Erythroblast (primary cell): ENCODE measurements at regions not wholly inside any gene's neighbourhood (a gene's known extent, or its start where the extent isn't known, plus 50 kb on each side); places are given as distances from the start of the nearest gene placed in this dataset.
"Not testable (repeated sequence)": the region's sequence is repeated elsewhere in the genome, so short reads cannot be mapped to it uniquely, and the experiment has no call there.

ENCODE experiments used
- DNase-seq, 2 experiments: peaks; one replicate each; lab custom pipeline; 2025; lab: John Stamatoyannopoulos, UW
- GATA1 ChIP-seq: IDR thresholded peaks from 2 replicates; pipeline ENCODE4 v1.6.1; 2011; ENCODE audit warnings: low read depth, mild to moderate bottlenecking, control low read depth, low read length, moderate library complexity
- POLR2A ChIP-seq: IDR thresholded peaks from 2 replicates; pipeline ENCODE4 v1.6.1; 2011; ENCODE audit warnings: mild to moderate bottlenecking, low read length

DNA sequence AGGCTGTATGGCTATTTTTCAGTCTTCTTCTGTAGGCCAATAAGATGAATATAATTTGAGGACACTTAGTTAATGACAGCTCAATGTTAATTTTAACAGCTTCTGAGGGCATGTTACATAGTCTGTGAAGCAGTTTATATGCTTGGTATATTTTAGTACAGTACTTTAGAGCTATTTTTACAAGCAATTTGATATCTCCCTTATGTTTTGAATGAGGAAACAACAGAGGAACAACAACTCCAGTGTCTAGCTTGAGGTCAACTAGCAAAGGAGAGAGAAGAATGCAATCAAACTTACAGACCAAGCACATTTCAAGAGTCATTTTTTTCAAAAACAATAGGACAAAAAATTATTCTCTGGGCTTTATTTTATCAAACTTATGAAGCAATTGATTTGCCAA is 469.1 kb upstream of the DCN start:
- no peak for DNase-seq
- TF ChIP-seq POLR2A (no peak), GATA1 (no peak)

GRCh38 chr12:91643763-91644162 is 461.1 kb upstream of the DCN start:
- DNase-seq = no peak
- no peak for TF ChIP-seq POLR2A

- no peak for DNase-seq
- TF ChIP-seq POLR2A (no peak), GATA1 (no peak)
These were observed 457.4 kb upstream of the DCN start for GRCh38 chr12:91640021-91640420.

DNA sequence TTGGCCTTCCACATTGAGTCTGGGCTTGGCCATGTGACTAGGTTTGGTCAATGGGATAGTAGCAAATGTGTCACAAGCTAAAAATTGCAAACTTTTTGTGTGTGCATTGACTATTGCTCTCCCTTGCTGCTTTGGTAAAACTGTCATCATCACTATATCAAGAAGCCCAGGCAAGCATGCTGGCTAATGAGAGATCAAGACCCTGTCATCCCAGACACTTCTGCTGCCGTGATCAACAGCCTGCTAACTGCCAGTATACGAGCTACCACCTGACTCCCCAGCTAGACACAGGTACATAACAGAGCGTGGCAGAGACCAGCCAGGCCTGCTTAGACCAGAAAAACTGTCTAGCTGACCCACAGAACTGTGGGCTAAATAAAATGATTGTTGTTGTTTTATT is 456.7 kb upstream of the DCN start:
- TF ChIP-seq GATA1 = no peak
- TF ChIP-seq POLR2A = no peak
- DNase-seq = no peak

- no peak for DNase-seq
- TF ChIP-seq GATA1 (no peak), POLR2A (no peak)
These were observed 455.4 kb upstream of the DCN start for GRCh38 chr12:91637789-91638624.

DNA sequence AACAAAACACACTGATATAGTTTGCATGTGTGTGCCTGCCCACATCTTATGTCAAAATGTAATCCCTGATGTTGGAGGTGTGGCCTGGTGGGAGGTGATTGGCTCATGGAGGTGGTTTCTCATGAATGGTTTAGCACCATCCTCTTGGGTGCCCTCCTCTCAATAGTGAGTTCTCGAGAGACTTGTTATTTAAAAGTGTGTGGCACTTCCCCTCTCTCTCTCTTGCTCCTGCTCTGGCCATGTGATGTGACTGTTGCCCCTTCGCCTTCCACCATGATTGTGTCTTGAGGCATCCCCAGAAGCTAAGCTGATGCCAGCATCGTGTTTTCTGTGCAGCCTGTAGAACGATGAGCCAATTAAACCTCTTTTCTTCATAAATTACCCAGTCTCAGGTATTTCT is 454.1 kb upstream of the DCN start:
- no peak for TF ChIP-seq GATA1
- no peak for TF ChIP-seq POLR2A
- no peak for DNase-seq

- not testable (repeated sequence) for DNase-seq
These were observed 451.7 kb upstream of the DCN start for GRCh38 chr12:91634386-91634713.

DNA sequence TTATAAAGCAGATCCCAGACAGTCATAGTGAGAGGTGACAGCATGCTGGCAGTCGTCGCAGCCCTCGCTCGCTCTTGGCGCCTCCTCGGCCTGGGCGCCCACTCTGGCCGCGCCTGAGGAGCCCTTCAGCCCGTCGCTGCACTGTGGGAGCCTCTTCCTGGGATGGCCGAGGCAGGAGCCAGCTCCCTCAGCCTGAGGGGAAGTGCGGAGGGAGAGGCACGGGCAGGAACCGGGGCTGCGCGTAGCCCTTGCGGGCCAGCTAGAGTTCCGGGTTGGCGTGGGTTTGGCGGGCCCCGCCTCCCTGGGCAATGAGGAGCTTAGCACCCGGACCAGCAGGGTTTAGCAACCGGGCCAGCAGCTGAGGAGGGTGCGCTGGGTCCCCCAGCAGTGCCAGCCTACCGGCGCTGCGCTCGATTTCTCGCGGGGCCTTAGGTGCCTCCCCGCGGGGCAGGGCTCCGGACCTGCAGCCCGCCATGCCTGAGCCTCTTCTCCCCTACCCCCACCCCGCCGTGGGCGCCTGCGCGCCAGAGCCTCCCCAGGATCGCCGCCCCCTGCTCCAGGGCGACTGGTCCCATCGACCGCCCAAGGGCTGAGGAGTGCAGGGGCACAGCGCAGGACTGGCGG is 451.2 kb upstream of the DCN start:
- no peak for TF ChIP-seq POLR2A
- TF ChIP-seq GATA1 = no peak
- DNase-seq = no peak

DNA sequence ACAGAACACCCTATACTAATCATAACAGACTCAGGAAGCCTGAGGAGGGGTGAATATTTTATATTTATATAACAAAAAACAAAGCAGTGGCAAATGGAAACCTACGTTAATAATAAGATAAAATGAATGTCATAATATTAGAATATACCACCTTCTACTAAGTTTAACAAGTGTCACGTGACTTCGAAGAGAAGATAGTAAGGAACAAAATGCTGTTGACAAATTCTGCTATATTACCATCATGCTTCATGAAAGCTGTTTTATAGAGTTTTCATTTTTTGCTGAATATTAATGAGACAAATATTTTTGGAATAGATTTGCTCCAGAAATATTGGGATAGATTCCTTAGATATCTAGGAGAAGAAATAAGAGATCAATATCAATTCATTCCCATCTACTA is 450.6 kb upstream of the DCN start:
- TF ChIP-seq POLR2A = no peak
- no peak for TF ChIP-seq GATA1
- DNase-seq = no peak

DNA sequence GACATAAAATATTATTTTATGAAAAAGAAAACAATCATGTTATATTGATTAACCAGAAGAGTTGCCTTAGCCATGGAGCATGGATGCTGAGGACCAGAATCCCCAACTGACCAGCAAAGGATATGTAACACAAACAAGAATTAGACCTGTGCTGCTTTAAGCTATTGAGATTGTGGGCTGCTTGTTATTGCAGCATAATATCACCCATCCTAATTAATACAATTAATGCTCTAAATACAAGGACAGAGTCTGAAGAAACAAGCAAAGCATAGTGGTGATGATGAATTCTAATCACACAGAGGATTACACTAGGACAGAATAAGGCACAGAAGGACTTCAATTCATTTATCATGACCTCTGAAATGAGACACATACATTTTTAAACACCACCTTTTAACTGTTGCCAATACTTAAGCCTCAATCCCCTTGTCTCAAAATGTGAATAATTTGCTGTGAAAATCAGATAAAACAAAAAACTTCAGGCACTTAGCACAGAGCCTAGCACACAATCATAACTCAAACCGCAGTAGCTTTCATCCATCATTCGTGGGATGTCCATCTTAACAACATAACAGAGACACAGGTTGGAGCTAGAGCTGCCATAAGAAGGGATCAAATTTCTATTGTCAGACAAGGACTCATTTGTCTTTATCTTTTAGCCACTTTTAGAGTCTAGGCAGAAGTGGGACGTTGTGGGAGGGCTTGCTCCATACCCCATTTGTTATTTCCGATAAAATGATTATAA is 449.6 kb upstream of the DCN start:
- no peak for DNase-seq
- TF ChIP-seq POLR2A = no peak
- no peak for TF ChIP-seq GATA1

DNA sequence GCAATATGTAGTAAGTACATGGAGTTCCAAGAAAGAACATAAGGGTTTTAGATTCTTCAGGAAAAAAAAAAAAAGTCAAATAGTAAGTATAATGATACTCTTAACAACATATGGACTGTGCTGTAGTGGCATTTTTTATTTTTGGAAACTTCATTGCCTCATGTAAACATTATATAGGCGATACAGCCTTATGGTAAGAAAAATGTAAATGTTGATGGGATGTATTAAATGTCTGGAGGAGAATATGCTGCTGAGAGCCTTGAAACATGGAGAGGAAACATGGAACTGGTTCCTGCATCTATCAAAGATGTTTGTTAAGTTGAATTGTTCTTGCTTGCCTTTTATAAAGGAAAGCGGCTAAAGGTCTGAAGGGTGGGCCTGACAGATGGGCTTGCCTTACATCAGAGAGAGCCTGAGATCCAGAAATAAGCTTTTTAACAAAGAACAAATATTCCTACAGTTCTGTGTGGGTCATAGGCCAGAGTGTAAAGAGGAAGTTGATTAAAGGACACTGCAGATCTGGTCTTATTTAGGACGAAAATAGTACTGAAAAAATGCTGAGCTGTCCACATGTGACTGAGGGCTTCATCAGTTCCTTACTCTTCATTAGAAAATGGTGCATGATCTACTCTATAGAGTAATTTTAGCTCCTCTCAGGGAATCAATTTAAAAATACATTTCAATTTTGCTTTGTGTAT is 448.1 kb upstream of the DCN start:
- TF ChIP-seq POLR2A (no peak), GATA1 (no peak)
- no peak for DNase-seq

DNA sequence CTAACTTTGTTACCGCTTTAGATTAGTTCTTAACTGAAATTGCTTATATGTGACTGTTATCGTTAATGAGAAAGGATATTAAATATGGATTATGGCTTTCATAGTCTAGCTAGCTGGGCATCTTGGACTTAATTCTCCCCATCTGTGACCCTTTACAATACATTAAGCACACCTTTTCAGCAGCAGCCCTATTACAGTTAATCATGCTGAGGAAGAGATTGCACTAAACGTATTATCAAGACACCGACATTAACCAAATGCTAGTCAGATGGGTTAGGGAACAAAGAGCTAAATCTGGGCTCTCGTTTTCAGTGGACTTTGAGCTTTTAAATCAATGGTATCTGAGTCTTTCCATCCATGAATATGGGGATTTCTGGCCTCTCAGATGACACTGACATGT is 447.5 kb upstream of the DCN start:
- no peak for TF ChIP-seq GATA1
- no peak for TF ChIP-seq POLR2A
- DNase-seq = no peak

- TF ChIP-seq GATA1 (no peak), POLR2A (no peak)
- DNase-seq = no peak
These were observed 446.8 kb upstream of the DCN start for GRCh38 chr12:91629440-91629839.

DNA sequence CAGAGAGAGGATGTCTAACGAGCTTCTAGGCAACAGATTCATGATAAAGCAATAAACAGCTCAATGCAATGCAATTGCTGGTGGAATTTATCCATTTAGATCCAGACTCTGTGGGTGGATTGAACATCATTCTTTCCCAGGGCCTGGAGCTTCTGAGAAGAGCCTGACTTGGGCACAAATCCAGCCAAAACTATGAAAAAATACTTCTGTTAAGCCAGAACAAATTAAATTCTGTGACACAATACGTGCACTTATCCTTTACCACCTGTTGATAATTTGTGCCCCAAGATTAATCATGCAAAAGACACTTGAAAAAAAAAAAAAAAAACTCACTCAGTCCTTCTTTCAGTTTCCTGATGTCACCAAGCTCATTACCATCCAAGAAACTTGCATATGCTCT is 446.0 kb upstream of the DCN start:
- TF ChIP-seq POLR2A (no peak), GATA1 (no peak)
- DNase-seq = no peak

DNA sequence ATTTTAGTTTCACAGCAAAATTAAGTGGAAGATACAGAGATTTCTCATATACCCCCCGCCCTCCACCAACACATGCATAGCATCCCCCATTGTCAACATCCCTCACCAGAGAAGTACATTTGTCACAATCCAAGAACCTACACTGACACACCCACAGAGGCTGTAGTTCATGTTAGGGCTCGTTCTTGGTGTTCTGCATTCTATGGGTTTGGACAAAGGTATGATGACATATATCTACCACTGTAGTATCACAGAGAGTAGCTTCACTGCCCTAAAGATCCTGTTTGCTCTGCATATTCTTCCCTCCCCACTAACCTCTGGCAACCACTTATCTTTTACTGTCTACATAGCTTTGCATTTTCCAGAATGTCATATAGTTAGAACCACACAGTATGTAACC is 444.6 kb upstream of the DCN start:
- DNase-seq = no peak

More for the DNA sequence above, 444.6 kb upstream of the DCN start:
- TF ChIP-seq GATA1 (no peak), POLR2A (no peak)
